Frontal cortex (tissue), 3 donors: ENCODE measurements at regions not wholly inside any gene's neighbourhood (a gene's known extent, or its start where the extent isn't known, plus 50 kb on each side); places are given as distances from the start of the nearest gene placed in this dataset.

Experiments used
- DNase-seq, 2 donors: peaks; one replicate each; pipeline ENCODE4 v3.0.0; 2012; ENCODE audit warnings: low spot score in 2 of 2
- FAIRE-seq: peaks from 2 replicates; lab custom pipeline; 2012; peaks lifted over from hg19 to GRCh38; lab: Jason Lieb, UNC
- donor health status: control.
- donor health status: control.
- donor health status: control.

GRCh38 chr5:85741972-85742371 lies 875.8 kb upstream of the COX7C start:
- FAIRE-seq (no peak), DNase-seq (no peak)

GRCh38 chr5:85760519-85760918 lies 857.2 kb upstream of the COX7C start:
- FAIRE-seq (no peak), DNase-seq (no peak)

- no peak for FAIRE-seq
- no peak for DNase-seq
Measured at GRCh38 chr5:85769347-85769746, 848.4 kb upstream of the COX7C start.

- no peak for DNase-seq
- FAIRE-seq, result no peak
Measured at GRCh38 chr5:85784746-85785145, 833.0 kb upstream of the COX7C start.

- FAIRE-seq (no peak), DNase-seq (no peak)
Measured at GRCh38 chr5:85813146-85813545, 804.6 kb upstream of the COX7C start.

GRCh38 chr5:85814596-85814995 lies 803.1 kb upstream of the COX7C start:
- FAIRE-seq (no peak), DNase-seq (no peak)

- FAIRE-seq, result no peak
- no peak for DNase-seq
Measured at GRCh38 chr5:85823462-85824426, 794.0 kb upstream of the COX7C start.

GRCh38 chr5:85838781-85839180 lies 779.0 kb upstream of the COX7C start:
- DNase-seq (no peak), FAIRE-seq (no peak)

- DNase-seq, result no peak
- FAIRE-seq, result no peak
Measured at GRCh38 chr5:85841653-85842052, 776.1 kb upstream of the COX7C start.

GRCh38 chr5:85843535-85843934 lies 774.2 kb upstream of the COX7C start:
- FAIRE-seq (no peak), DNase-seq (no peak)

GRCh38 chr5:85849411-85849810 lies 768.3 kb upstream of the COX7C start:
- FAIRE-seq (no peak), DNase-seq (no peak)

- no peak for FAIRE-seq
- no peak for DNase-seq
Measured at GRCh38 chr5:85865296-85865695, 752.4 kb upstream of the COX7C start.

GRCh38 chr5:85868070-85868469 lies 749.7 kb upstream of the COX7C start:
- FAIRE-seq, result no peak

GRCh38 chr5:85893996-85894395 lies 723.7 kb upstream of the COX7C start:
- FAIRE-seq (no peak), DNase-seq (no peak)

More at GRCh38 chr5:85868070-85868469, 749.7 kb upstream of the COX7C start:
- DNase-seq, result no peak

GRCh38 chr5:85896514-85896913 lies 721.2 kb upstream of the COX7C start:
- DNase-seq (no peak), FAIRE-seq (no peak)

GRCh38 chr5:85906460-85906859 lies 711.3 kb upstream of the COX7C start:
- DNase-seq (no peak), FAIRE-seq (no peak)

- FAIRE-seq, result peak; percentile 99
- no peak for DNase-seq
Measured at GRCh38 chr5:85910335-85910734, 707.4 kb upstream of the COX7C start.

GRCh38 chr5:85920984-85921383 lies 696.8 kb upstream of the COX7C start:
- no peak for DNase-seq
- no peak for FAIRE-seq

- DNase-seq (no peak), FAIRE-seq (no peak)
Measured at GRCh38 chr5:85921590-85921989, 696.2 kb upstream of the COX7C start.

- DNase-seq, result no peak
- FAIRE-seq, result no peak
Measured at GRCh38 chr5:85927632-85928031, 690.1 kb upstream of the COX7C start.

GRCh38 chr5:85929713-85930112 lies 688.0 kb upstream of the COX7C start:
- DNase-seq, result no peak
- peak; percentile 37 for FAIRE-seq

GRCh38 chr5:85931220-85931619 lies 686.5 kb upstream of the COX7C start:
- no peak for FAIRE-seq
- DNase-seq, result no peak
